ELF-1 (cell line): ENCODE measurements at regions not wholly inside any gene's neighbourhood (a gene's known extent, or its start where the extent isn't known, plus 50 kb on each side); places are given as distances from the start of the nearest gene placed in this dataset.
"Not testable (repeated sequence)": the region's sequence is repeated elsewhere in the genome, so short reads cannot be mapped to it uniquely, and the experiment has no call there.

ENCODE experiments used
- DNase-seq: peaks from one replicate; pipeline ENCODE4 v3.0.0-alpha.2; 2016; ENCODE audit warnings: low read depth, low spot score

GRCh38 chr4:158958489-158959270, 144.2 kb upstream of the RAPGEF2 start:
- DNase-seq = no peak

- no peak for DNase-seq
Observed at GRCh38 chr4:158962393-158962792, 140.5 kb upstream of the RAPGEF2 start.

GRCh38 chr4:158963282-158963681, 139.6 kb upstream of the RAPGEF2 start:
- DNase-seq = not testable (repeated sequence)

- no peak for DNase-seq
Observed at GRCh38 chr4:158964114-158964727, 138.7 kb upstream of the RAPGEF2 start.

- no peak for DNase-seq
Observed at GRCh38 chr4:158964728-158965124, 138.2 kb upstream of the RAPGEF2 start.

GRCh38 chr4:158965226-158965625, 137.7 kb upstream of the RAPGEF2 start:
- DNase-seq = no peak

- DNase-seq = no peak
Observed at GRCh38 chr4:158966091-158966490, 136.8 kb upstream of the RAPGEF2 start.

GRCh38 chr4:158968961-158969360, 133.9 kb upstream of the RAPGEF2 start:
- no peak for DNase-seq

- no peak for DNase-seq
Observed at GRCh38 chr4:158970812-158971211, 132.1 kb upstream of the RAPGEF2 start.

- not testable (repeated sequence) for DNase-seq
Observed at GRCh38 chr4:158974438-158974837, 128.4 kb upstream of the RAPGEF2 start.

GRCh38 chr4:158980711-158981110, 122.2 kb upstream of the RAPGEF2 start:
- not testable (repeated sequence) for DNase-seq

GRCh38 chr4:158991534-158992155, 111.2 kb upstream of the RAPGEF2 start:
- DNase-seq = no peak

GRCh38 chr4:158993891-158994290, 109.0 kb upstream of the RAPGEF2 start:
- no peak for DNase-seq

GRCh38 chr4:158995040-158995439, 107.8 kb upstream of the RAPGEF2 start:
- DNase-seq = no peak

- DNase-seq = no peak
Observed at GRCh38 chr4:158995965-158996364, 106.9 kb upstream of the RAPGEF2 start.

- DNase-seq = peak; percentile 24
Observed at GRCh38 chr4:158996669-158997074, 106.2 kb upstream of the RAPGEF2 start.

GRCh38 chr4:158997660-158998349, 105.1 kb upstream of the RAPGEF2 start:
- DNase-seq = no peak

GRCh38 chr4:158998624-158999023, 104.3 kb upstream of the RAPGEF2 start:
- DNase-seq = no peak

- no peak for DNase-seq
Observed at GRCh38 chr4:158999166-158999682, 103.7 kb upstream of the RAPGEF2 start.

- no peak for DNase-seq
Observed at GRCh38 chr4:158999849-159000248, 103.0 kb upstream of the RAPGEF2 start.

- DNase-seq = no peak
Observed at GRCh38 chr4:159002950-159003349, 99.9 kb upstream of the RAPGEF2 start.
